ENCODE measurements at regions not wholly inside any gene's neighbourhood (a gene's known extent, or its start where the extent isn't known, plus 50 kb on each side); places are given as distances from the start of the nearest gene placed in this dataset.
"Not testable (repeated sequence)": the region's sequence is repeated elsewhere in the genome, so short reads cannot be mapped to it uniquely, and the experiment has no call there.

GRCh38 chr12:46486588-46486987 is 114.0 kb upstream of the SLC38A2 start:
- Mint-ChIP-seq H3K27ac (no peak overlapping the region), H3K27me3 (no peaks in the 10 kb centered on the region), H3K4me3 (no peak overlapping the region), H3K36me3 (peaks cover 0 to 8% (median 5%) of the 10 kb centered on the region in 3 donors), H3K9me3 (no peaks in the 10 kb centered on the region), H3K4me1 (peaks cover 0 to 18% (median 5%) of the 10 kb centered on the region in 4 donors)
- DNase-seq (no peak), ATAC-seq (no peak)
- POLR2A ChIA-PET = no interaction called here

- DNase-seq = no peak
- H3K27me3 Mint-ChIP-seq = no peaks in the 10 kb centered on the region
- H3K4me1 Mint-ChIP-seq = peaks cover 0 to 18% (median 7%) of the 10 kb centered on the region in 4 donors
- no peak for ATAC-seq
- no peak overlapping the region for H3K27ac Mint-ChIP-seq
- peaks cover 0 to 8% (median 6%) of the 10 kb centered on the region in 3 donors for H3K36me3 Mint-ChIP-seq
- H3K9me3 Mint-ChIP-seq = no peaks in the 10 kb centered on the region
- POLR2A ChIA-PET = no interaction called here
- H3K4me3 Mint-ChIP-seq = no peak overlapping the region
Observed at GRCh38 chr12:46485853-46486252, 113.3 kb upstream of the SLC38A2 start.

DNA sequence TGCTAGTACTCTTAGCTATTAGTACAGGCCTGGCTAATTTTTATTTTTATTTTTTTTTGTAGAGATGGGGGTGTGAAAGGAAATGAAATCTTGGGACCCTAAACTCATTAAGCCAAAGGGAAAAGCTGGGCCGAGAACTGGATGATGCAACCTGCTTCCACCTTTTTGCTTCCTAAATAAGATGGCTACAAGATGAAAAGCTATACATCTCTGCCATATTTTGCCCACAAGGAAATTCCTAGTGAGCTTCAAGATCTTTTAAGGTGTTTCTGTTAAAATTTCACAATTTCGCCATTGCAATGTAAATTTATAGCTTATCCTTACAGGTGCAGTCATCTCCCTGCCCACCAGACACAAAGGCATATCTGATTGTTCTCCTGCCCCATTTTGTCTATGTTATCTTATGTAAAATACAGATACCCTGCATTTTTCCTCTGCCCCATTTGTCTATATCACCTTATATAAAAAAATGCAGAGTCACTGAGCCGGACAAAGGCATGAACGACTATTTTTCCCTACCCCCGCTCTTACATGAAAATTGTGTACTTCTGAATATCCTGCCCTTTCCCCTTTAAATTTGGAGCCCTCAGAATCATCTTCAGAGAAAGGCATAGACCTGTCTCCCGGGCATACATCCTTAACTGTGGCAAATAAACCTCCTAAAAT is 112.0 kb upstream of the SLC38A2 start:
- DNase-seq (no peak), ATAC-seq (no peak)
- H3K36me3 Mint-ChIP-seq = peaks cover 0 to 8% (median 7%) of the 10 kb centered on the region in 3 donors
- H3K9me3 Mint-ChIP-seq = no peaks in the 10 kb centered on the region
- H3K4me3 Mint-ChIP-seq = no peak overlapping the region
- peak overlapping the region in 2 of 10 donors; percentile 16 to 66 for H3K27ac Mint-ChIP-seq
- H3K27me3 Mint-ChIP-seq = no peaks in the 10 kb centered on the region
- POLR2A ChIA-PET = no interaction called here
- H3K4me1 Mint-ChIP-seq = peaks cover 0 to 18% (median 7%) of the 10 kb centered on the region in 4 donors

DNA sequence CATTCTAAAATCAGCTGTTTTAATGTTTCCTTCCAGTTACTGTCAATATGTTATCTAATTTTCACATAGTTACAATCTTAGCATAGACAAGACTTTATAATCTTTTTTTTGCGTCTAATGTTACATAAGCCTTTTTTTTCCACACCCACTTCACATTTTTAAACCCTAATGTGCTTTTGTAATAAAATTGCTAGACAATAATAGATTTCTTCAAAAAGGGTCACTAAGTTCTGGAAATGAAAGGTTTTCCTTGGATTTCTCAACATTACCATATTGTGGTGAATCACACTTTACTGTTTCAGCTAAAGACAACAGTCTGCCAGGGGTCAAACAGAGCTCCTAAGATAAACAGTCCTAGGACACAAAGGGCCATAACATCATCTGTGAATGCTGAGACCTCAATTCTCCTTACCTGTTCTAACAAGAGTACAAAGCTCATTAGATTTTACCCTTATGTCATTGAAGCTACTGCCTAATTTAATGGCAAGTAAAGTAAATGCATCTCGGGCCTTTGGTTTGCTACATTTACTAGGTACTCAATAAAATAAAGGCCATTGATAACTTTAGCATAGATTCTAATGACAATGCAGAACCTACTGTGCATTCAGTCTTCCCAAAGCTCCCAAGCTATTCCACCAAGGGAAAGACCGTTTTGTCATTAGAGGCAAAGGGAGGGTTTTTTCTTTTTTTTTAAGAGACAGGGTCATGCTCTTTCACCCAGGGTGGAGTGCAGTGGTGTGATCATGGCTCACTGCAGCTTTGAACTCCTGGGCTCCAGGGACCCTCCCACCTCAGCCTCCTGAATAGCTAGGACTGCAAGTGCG is 111.2 kb upstream of the SLC38A2 start:
- POLR2A ChIA-PET = no interaction called here
- H3K4me3 Mint-ChIP-seq = no peak overlapping the region
- H3K36me3 Mint-ChIP-seq = peaks cover 0 to 9% (median 5%) of the 10 kb centered on the region in 3 donors
- H3K9me3 Mint-ChIP-seq = no peaks in the 10 kb centered on the region
- ATAC-seq = no peak
- H3K4me1 Mint-ChIP-seq = peaks cover 0 to 21% (median 8%) of the 10 kb centered on the region in 4 donors
- no peaks in the 10 kb centered on the region for H3K27me3 Mint-ChIP-seq
- H3K27ac Mint-ChIP-seq = no peak overlapping the region
- no peak for DNase-seq

GRCh38 chr12:46480724-46481123 is 108.2 kb upstream of the SLC38A2 start:
- POLR2A ChIA-PET = no interaction called here
- Mint-ChIP-seq H3K4me3 (no peak overlapping the region), H3K36me3 (peaks cover 0 to 19% (median 15%) of the 10 kb centered on the region in 3 donors), H3K27ac (peak overlapping the region in 1 of 10 donors; percentile 58), H3K4me1 (peaks cover 4 to 18% (median 15%) of the 10 kb centered on the region in 4 donors), H3K27me3 (no peaks in the 10 kb centered on the region), H3K9me3 (no peaks in the 10 kb centered on the region)
- DNase-seq = no peak
- no peak for ATAC-seq

DNA sequence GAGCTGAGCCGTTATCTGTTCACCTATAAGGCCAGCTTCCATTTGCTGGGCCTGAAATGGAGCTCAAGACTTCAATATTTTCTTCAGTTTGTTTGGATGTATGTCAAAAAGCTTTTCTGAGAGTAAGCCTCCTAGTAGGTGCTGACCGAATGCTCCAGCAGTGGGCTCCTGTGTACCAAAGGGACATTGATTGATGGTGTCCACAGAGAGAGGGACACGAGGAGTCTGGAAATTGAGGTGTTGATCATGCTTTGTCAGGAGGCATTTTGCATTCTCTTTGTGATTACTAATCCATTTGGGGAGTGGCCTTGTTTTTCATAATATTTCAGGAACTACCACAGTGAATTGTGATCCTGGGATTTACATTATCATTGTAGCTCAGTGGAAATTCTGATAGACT is 107.7 kb upstream of the SLC38A2 start:
- Mint-ChIP-seq H3K27me3 (no peaks in the 10 kb centered on the region), H3K4me1 (peaks cover 4 to 18% (median 15%) of the 10 kb centered on the region in 4 donors), H3K27ac (no peak overlapping the region), H3K36me3 (peaks cover 0 to 19% (median 15%) of the 10 kb centered on the region in 3 donors), H3K4me3 (no peak overlapping the region), H3K9me3 (no peaks in the 10 kb centered on the region)
- DNase-seq (no peak), ATAC-seq (no peak)
- POLR2A ChIA-PET = no interaction called here

- H3K9me3 Mint-ChIP-seq = no peaks in the 10 kb centered on the region
- H3K4me3 Mint-ChIP-seq = no peak overlapping the region
- POLR2A ChIA-PET = no interaction called here
Observed at GRCh38 chr12:46478123-46478522, 105.5 kb upstream of the SLC38A2 start.

GRCh38 chr12:46477541-46477940 is 105.0 kb upstream of the SLC38A2 start:
- H3K4me1 Mint-ChIP-seq = peaks cover 6 to 19% (median 16%) of the 10 kb centered on the region in 4 donors
- H3K27me3 Mint-ChIP-seq = no peaks in the 10 kb centered on the region
- ATAC-seq (no peak), DNase-seq (no peak)
- no peaks in the 10 kb centered on the region for H3K9me3 Mint-ChIP-seq
- POLR2A ChIA-PET = no interaction called here
- no peak overlapping the region for H3K4me3 Mint-ChIP-seq
- peaks cover 0 to 17% (median 15%) of the 10 kb centered on the region in 3 donors for H3K36me3 Mint-ChIP-seq
- H3K27ac Mint-ChIP-seq = peak overlapping the region in 2 of 10 donors; percentile 32 to 74

More at GRCh38 chr12:46478123-46478522, 105.5 kb upstream of the SLC38A2 start:
- Mint-ChIP-seq H3K4me1 (peaks cover 6 to 19% (median 17%) of the 10 kb centered on the region in 4 donors), H3K27ac (peak overlapping the region in 1 of 10 donors; percentile 74), H3K36me3 (peaks cover 0 to 17% (median 15%) of the 10 kb centered on the region in 3 donors), H3K27me3 (no peaks in the 10 kb centered on the region)
- ATAC-seq (no peak), DNase-seq (no peak)

- H3K36me3 Mint-ChIP-seq = peaks cover 0 to 15% (median 13%) of the 10 kb centered on the region in 3 donors
- no peak for DNase-seq
- POLR2A ChIA-PET = interaction anchor here (1.0 kb wide), 1 partner anchor 11 kb away, joined by 3 read pairs; no protein-coding TSS in a partner anchor
- no peak overlapping the region for H3K4me3 Mint-ChIP-seq
- H3K9me3 Mint-ChIP-seq = no peaks in the 10 kb centered on the region
- no peak for ATAC-seq
- H3K27ac Mint-ChIP-seq = no peak overlapping the region
- peaks cover 9 to 22% (median 18%) of the 10 kb centered on the region in 4 donors for H3K4me1 Mint-ChIP-seq
- H3K27me3 Mint-ChIP-seq = no peaks in the 10 kb centered on the region
Observed at GRCh38 chr12:46475972-46476645, 103.5 kb upstream of the SLC38A2 start.

GRCh38 chr12:46474385-46474784 is 101.8 kb upstream of the SLC38A2 start:
- Mint-ChIP-seq H3K36me3 (peaks cover 0 to 13% (median 10%) of the 10 kb centered on the region in 3 donors), H3K4me1 (peaks cover 22 to 37% (median 29%) of the 10 kb centered on the region in 4 donors), H3K27ac (peak overlapping the region in 1 of 10 donors; percentile 26)
- not testable (repeated sequence) for H3K9me3 Mint-ChIP-seq, H3K27me3 Mint-ChIP-seq, ATAC-seq, H3K4me3 Mint-ChIP-seq, DNase-seq
- POLR2A ChIA-PET = interaction anchor here (1.1 kb wide), 1 partner anchor 14 kb away, joined by 4 read pairs; no protein-coding TSS in a partner anchor

- ATAC-seq = no peak
- no peaks in the 10 kb centered on the region for H3K9me3 Mint-ChIP-seq
- peaks cover 0 to 10% (median 9%) of the 10 kb centered on the region in 3 donors for H3K36me3 Mint-ChIP-seq
- no peaks in the 10 kb centered on the region for H3K27me3 Mint-ChIP-seq
- peaks cover 22 to 37% (median 27%) of the 10 kb centered on the region in 4 donors for H3K4me1 Mint-ChIP-seq
- H3K4me3 Mint-ChIP-seq = peak overlapping the region in 7 of 10 donors; percentile 5 to 50 (median 43)
- DNase-seq = no peak
- POLR2A ChIA-PET = interaction anchor here (0.6 to 1.1 kb wide), 2 partner anchors 13 to 22 kb away, joined by 4 read pairs; no protein-coding TSS in a partner anchor
- H3K27ac Mint-ChIP-seq = peak overlapping the region in 5 of 10 donors; percentile 42 to 80 (median 75)
Observed at GRCh38 chr12:46473634-46474329, 101.2 kb upstream of the SLC38A2 start.

All from naive thymus-derived CD8-positive, alpha-beta T cell (primary cell).